ENCODE measurements at regions not wholly inside any gene's neighbourhood (a gene's known extent, or its start where the extent isn't known, plus 50 kb on each side); places are given as distances from the start of the nearest gene placed in this dataset.
"Not testable (repeated sequence)": the region's sequence is repeated elsewhere in the genome, so short reads cannot be mapped to it uniquely, and the experiment has no call there.

- TF ChIP-seq POLR2AphosphoS5 (IDR thresholded peaks at IDR 0.05; ENCODE audit: low read depth, low read length); POLR2A (IDR thresholded peaks at IDR 0.05; ENCODE audit: low read depth, low read length); TAF1 (IDR thresholded peaks at IDR 0.05; ENCODE audit: borderline replicate concordance, low read depth, low read length): not testable (repeated sequence)
These were observed 71.2 kb upstream of the C7orf33 start for GRCh38 chr7:148519386-148519785.
